SK-N-MC (cell line): ENCODE measurements at regions not wholly inside any gene's neighbourhood (a gene's known extent, or its start where the extent isn't known, plus 50 kb on each side); places are given as distances from the start of the nearest gene placed in this dataset.

Source experiments
- EZH2 ChIP-seq: fragments of 200-600 bp; sonication (generic); IDR thresholded peaks from one replicate; pipeline ENCODE4 v1.6.1; 2017; ENCODE audit warnings: antibody characterized with exemption
- FOXP2 ChIP-seq: optimal IDR thresholded peaks from 2 replicates; pipeline ENCODE3; 2011; ENCODE audit warnings: mild to moderate bottlenecking, moderate library complexity; ENCODE audit not compliant: insufficient read depth; ENCODE audit errors: extremely low read length, control extremely low read depth
- POLR2AphosphoS5 ChIP-seq: IDR thresholded peaks from 2 replicates; pipeline ENCODE4 v1.6.1; 2012; ENCODE audit warnings: mild to moderate bottlenecking, low read depth, low read length, borderline replicate concordance

DNA sequence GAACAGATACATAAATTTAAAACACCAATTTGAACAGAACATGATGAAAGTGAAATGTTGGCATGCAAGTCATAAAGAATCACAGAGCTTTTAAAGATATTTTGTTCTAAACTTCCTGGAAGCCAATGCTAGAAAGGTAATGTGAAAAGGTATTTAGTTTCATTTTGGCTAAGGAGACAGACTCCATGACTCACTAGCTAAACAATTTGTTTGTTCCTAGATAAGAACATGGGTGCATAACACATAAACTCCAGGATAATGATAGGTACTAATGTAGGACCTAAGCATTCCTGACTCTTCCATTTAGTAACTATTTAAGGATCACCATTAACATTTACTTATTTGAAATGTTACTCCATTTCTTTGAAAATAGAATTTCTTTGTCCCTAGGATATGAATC, 292.5 kb upstream of the CNTNAP5 start:
- TF ChIP-seq POLR2AphosphoS5 (no peak), EZH2 (no peak), FOXP2 (no peak)
